Stomach smooth muscle (tissue), 2 donors: ENCODE measurements at regions not wholly inside any gene's neighbourhood (a gene's known extent, or its start where the extent isn't known, plus 50 kb on each side); places are given as distances from the start of the nearest gene placed in this dataset.
"Not testable (repeated sequence)": the region's sequence is repeated elsewhere in the genome, so short reads cannot be mapped to it uniquely, and the experiment has no call there.

Experiments
- H3K27ac ChIP-seq: one replicate; pipeline ENCODE4 v1.7.0; 2013; ENCODE audit warnings: mild to moderate bottlenecking, low read length, inconsistent platforms
- H3K27me3 ChIP-seq, 2 donors: one replicate each; pipeline ENCODE4 v1.7.0; 2013; ENCODE audit warnings: low read length in 2 of 2; ENCODE audit not compliant: insufficient read depth in 2 of 2, control insufficient read depth in 1 of 2
- H3K36me3 ChIP-seq, 2 donors: one replicate each; pipeline ENCODE4 v1.7.0; 2013; ENCODE audit warnings: low read length in 2 of 2; ENCODE audit not compliant: control insufficient read depth in 2 of 2, insufficient read depth in 2 of 2
- H3K4me1 ChIP-seq: one replicate; pipeline ENCODE4 v1.7.0; 2013; ENCODE audit warnings: low read length; ENCODE audit not compliant: control insufficient read depth, insufficient read depth
- H3K4me3 ChIP-seq, 2 donors: one replicate each; pipeline ENCODE4 v1.7.0; 2013; ENCODE audit warnings: low read length in 2 of 2
- H3K9ac ChIP-seq, 2 donors: one replicate each; pipeline ENCODE4 v1.7.0; 2013; ENCODE audit warnings: low read length in 2 of 2, mild to moderate bottlenecking in 1 of 2
- H3K9me3 ChIP-seq, 2 donors: one replicate each; pipeline ENCODE4 v1.7.0; 2013; ENCODE audit warnings: low read length in 2 of 2; ENCODE audit not compliant: control insufficient read depth in 2 of 2
- donor health status: healthy.
- donor health status: Pancreatic carcinoma.

- not testable (repeated sequence) for H3K36me3 ChIP-seq, H3K27ac ChIP-seq, H3K9me3 ChIP-seq, H3K4me1 ChIP-seq, H3K27me3 ChIP-seq, H3K9ac ChIP-seq, H3K4me3 ChIP-seq
Measured at GRCh38 chr4:111961026-111961425, 184.2 kb upstream of the FAM241A start.

GRCh38 chr4:111961809-111962208 is 183.4 kb upstream of the FAM241A start:
- H3K9me3 ChIP-seq = no peaks in the 10 kb centered on the region
- H3K36me3 ChIP-seq = no peaks in the 10 kb centered on the region
- no peak overlapping the region for H3K4me3 ChIP-seq
- H3K4me1 ChIP-seq = no peaks in the 10 kb centered on the region
- no peak overlapping the region for H3K27ac ChIP-seq
- no peak overlapping the region for H3K9ac ChIP-seq
- no peaks in the 10 kb centered on the region for H3K27me3 ChIP-seq

DNA sequence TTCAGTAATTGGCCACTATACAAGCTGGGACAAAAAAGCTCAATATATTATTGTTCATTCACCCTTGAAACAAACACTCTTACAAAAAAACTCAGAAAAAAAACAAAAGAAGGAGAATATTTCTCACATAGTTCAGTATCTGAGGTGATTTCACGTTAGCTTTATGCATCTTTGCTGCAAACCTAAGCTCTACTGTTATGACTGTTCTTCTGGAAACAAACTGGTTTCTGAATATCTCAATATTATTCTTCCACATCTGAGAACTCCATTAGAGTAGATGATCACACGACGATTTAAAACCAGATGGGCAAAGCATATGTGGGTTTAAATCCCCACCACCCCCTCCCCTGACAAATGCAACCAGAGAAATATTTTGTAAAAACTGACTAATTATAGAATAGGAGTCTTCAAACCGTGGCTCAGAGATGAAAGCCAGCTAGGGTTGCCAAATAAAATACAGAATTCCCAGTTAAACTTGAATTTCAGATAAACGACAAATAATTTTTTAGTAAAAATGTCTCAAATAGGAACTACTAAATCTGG is 182.0 kb upstream of the FAM241A start:
- no peaks in the 10 kb centered on the region for H3K4me1 ChIP-seq
- H3K36me3 ChIP-seq = no peaks in the 10 kb centered on the region
- H3K9ac ChIP-seq = no peak overlapping the region
- peaks cover 0 to 1% of the 10 kb centered on the region in 2 donors for H3K9me3 ChIP-seq
- no peak overlapping the region for H3K27ac ChIP-seq
- H3K4me3 ChIP-seq = no peak overlapping the region
- H3K27me3 ChIP-seq = no peaks in the 10 kb centered on the region

- H3K9ac ChIP-seq = no peak overlapping the region
- no peaks in the 10 kb centered on the region for H3K36me3 ChIP-seq
- no peaks in the 10 kb centered on the region for H3K9me3 ChIP-seq
- no peaks in the 10 kb centered on the region for H3K4me1 ChIP-seq
- no peak overlapping the region for H3K4me3 ChIP-seq
- no peaks in the 10 kb centered on the region for H3K27me3 ChIP-seq
- H3K27ac ChIP-seq = no peak overlapping the region
Measured at GRCh38 chr4:111977419-111977965, 167.8 kb upstream of the FAM241A start.

- H3K27me3 ChIP-seq = no peaks in the 10 kb centered on the region
- no peak overlapping the region for H3K4me3 ChIP-seq
- H3K9me3 ChIP-seq = no peaks in the 10 kb centered on the region
- H3K27ac ChIP-seq = no peak overlapping the region
- no peaks in the 10 kb centered on the region for H3K4me1 ChIP-seq
- H3K9ac ChIP-seq = no peak overlapping the region
- no peaks in the 10 kb centered on the region for H3K36me3 ChIP-seq
Measured at GRCh38 chr4:111979921-111980320, 165.3 kb upstream of the FAM241A start.

GRCh38 chr4:111982089-111982488 is 163.2 kb upstream of the FAM241A start:
- H3K9me3 ChIP-seq = no peaks in the 10 kb centered on the region
- H3K36me3 ChIP-seq = no peaks in the 10 kb centered on the region
- H3K4me3 ChIP-seq = no peak overlapping the region
- H3K9ac ChIP-seq = no peak overlapping the region
- no peaks in the 10 kb centered on the region for H3K27me3 ChIP-seq
- H3K4me1 ChIP-seq = no peaks in the 10 kb centered on the region
- H3K27ac ChIP-seq = no peak overlapping the region

DNA sequence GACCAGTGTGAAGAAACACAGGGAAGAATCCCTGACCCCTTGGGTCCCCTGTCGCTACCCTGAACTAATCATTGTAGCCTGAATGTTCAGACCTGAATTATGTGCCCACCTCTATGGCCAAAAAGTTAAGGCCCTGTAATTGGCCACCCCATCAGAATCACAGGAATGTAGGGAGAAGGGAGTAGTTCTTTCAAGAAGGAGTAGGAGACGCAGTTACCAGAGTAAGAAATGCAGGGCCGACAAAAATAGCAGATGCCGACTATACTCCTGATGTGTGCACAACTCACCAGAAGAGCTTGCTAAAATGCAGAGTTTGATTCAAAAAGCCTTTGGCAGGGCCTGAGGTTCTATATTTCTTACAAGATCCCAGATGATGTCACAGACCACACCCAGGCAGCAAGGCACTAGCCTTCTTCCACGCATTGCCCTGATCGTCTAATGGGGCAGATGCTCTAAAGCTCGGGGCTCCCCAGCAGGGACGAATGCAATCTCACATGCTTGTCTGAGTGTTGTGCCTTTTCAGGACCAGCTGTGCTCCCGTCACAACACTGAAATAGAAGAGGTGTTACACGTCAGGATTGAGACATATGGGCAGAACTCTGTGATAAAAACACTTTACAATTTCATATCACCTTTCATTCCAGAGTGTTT is 161.0 kb upstream of the FAM241A start:
- H3K27me3 ChIP-seq = no peaks in the 10 kb centered on the region

GRCh38 chr4:111985426-111985825 is 159.8 kb upstream of the FAM241A start:
- Histone ChIP-seq H3K27ac (no peak overlapping the region), H3K9me3 (no peaks in the 10 kb centered on the region), H3K4me3 (no peak overlapping the region), H3K27me3 (no peaks in the 10 kb centered on the region), H3K4me1 (no peaks in the 10 kb centered on the region), H3K36me3 (no peaks in the 10 kb centered on the region), H3K9ac (no peak overlapping the region)

More for the DNA sequence above, 161.0 kb upstream of the FAM241A start:
- H3K9ac ChIP-seq = no peak overlapping the region
- no peaks in the 10 kb centered on the region for H3K36me3 ChIP-seq
- H3K9me3 ChIP-seq = no peaks in the 10 kb centered on the region
- no peak overlapping the region for H3K27ac ChIP-seq
- H3K4me1 ChIP-seq = no peaks in the 10 kb centered on the region
- H3K4me3 ChIP-seq = no peak overlapping the region

DNA sequence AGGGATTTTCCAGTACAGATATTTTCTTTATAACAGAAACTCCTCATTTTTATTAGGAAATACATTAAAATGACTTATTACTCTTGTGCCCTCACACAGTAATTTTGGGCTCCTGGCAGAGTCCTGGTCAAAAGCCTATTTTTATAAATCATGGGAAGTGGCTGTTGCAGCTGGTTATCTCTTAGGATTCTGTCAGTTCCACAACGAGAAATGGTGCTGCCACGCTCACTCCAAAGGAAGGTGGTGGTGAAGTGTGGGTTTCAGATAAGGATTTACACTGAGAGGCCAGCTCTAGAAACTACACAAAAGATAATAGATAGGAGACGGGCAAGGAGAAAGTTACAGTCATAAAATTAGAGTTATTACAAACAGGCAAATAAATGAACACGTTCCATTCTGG is 159.2 kb upstream of the FAM241A start:
- H3K27ac ChIP-seq = no peak overlapping the region
- H3K27me3 ChIP-seq = no peaks in the 10 kb centered on the region
- no peak overlapping the region for H3K4me3 ChIP-seq
- no peaks in the 10 kb centered on the region for H3K36me3 ChIP-seq
- H3K9me3 ChIP-seq = no peaks in the 10 kb centered on the region
- H3K4me1 ChIP-seq = no peaks in the 10 kb centered on the region
- H3K9ac ChIP-seq = no peak overlapping the region

- H3K27me3 ChIP-seq = no peaks in the 10 kb centered on the region
- no peak overlapping the region for H3K9ac ChIP-seq
- H3K9me3 ChIP-seq = no peaks in the 10 kb centered on the region
Measured at GRCh38 chr4:111988514-111988913, 156.7 kb upstream of the FAM241A start.

GRCh38 chr4:111989817-111990216 is 155.4 kb upstream of the FAM241A start:
- Histone ChIP-seq H3K27me3 (no peaks in the 10 kb centered on the region), H3K27ac (no peak overlapping the region), H3K4me1 (no peaks in the 10 kb centered on the region), H3K4me3 (no peak overlapping the region), H3K9ac (no peak overlapping the region), H3K36me3 (no peaks in the 10 kb centered on the region), H3K9me3 (no peaks in the 10 kb centered on the region)

More at GRCh38 chr4:111988514-111988913, 156.7 kb upstream of the FAM241A start:
- H3K4me3 ChIP-seq = no peak overlapping the region
- no peak overlapping the region for H3K27ac ChIP-seq
- no peaks in the 10 kb centered on the region for H3K4me1 ChIP-seq
- no peaks in the 10 kb centered on the region for H3K36me3 ChIP-seq
